Testis (tissue), 2 donors: ENCODE measurements at regions not wholly inside any gene's neighbourhood (a gene's known extent, or its start where the extent isn't known, plus 50 kb on each side); places are given as distances from the start of the nearest gene placed in this dataset.

ENCODE experiments used
- POLR2A ChIP-seq: fragments of 450-650 bp; IDR thresholded peaks from one replicate; pipeline ENCODE4 v1.6.1; 2017; ENCODE audit warnings: antibody characterized with exemption, mild to moderate bottlenecking, moderate library complexity
- TF ChIP-seq, protein P1 (sequence below), 3 experiments: fragments of 450-650 bp in 2 of 3; fragments of 200-600 bp in 1 of 3; sonication (generic) in 1 of 3; IDR thresholded peaks; one replicate each; pipeline ENCODE4 v1.5.1; 2016 to 2019; ENCODE audit warnings: antibody characterized with exemption in 3 of 3, mild to moderate bottlenecking in 2 of 3, moderate library complexity in 1 of 3

DNA sequence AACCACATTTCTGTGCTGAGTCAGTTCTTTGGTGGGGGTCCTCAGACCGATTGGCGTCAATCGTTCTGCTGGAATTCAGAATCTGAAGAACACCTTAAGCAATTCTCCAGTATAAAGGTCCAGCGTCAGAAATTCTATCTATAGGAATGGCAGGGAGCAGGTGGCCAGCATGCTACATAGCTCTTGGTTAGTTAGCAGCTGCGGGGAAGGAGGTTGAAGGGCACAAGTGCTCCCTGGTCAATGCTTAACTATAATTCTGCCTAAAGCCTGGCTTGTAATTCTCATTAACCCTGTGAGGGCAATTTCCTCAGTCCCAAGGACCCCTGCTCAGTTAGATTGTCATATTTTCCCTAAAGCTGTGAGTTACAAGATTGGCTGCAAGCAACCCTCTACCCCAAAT, 54.3 kb upstream of the GALNT2 start:
- TF ChIP-seq, protein P1, sequence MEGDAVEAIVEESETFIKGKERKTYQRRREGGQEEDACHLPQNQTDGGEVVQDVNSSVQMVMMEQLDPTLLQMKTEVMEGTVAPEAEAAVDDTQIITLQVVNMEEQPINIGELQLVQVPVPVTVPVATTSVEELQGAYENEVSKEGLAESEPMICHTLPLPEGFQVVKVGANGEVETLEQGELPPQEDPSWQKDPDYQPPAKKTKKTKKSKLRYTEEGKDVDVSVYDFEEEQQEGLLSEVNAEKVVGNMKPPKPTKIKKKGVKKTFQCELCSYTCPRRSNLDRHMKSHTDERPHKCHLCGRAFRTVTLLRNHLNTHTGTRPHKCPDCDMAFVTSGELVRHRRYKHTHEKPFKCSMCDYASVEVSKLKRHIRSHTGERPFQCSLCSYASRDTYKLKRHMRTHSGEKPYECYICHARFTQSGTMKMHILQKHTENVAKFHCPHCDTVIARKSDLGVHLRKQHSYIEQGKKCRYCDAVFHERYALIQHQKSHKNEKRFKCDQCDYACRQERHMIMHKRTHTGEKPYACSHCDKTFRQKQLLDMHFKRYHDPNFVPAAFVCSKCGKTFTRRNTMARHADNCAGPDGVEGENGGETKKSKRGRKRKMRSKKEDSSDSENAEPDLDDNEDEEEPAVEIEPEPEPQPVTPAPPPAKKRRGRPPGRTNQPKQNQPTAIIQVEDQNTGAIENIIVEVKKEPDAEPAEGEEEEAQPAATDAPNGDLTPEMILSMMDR (IDR thresholded peaks at IDR 0.05) = no peak
- no peak for TF ChIP-seq POLR2A
